NCI-H69 (cell line): ENCODE measurements at regions not wholly inside any gene's neighbourhood (a gene's known extent, or its start where the extent isn't known, plus 50 kb on each side); places are given as distances from the start of the nearest gene placed in this dataset.

Experiments used
- DNase-seq: peaks from one replicate; lab custom pipeline; 2025; lab: John Stamatoyannopoulos, UW

- no peak for DNase-seq
Measured at GRCh38 chr22:22094514-22094913, 111.9 kb upstream of the TOP3B start.

DNA sequence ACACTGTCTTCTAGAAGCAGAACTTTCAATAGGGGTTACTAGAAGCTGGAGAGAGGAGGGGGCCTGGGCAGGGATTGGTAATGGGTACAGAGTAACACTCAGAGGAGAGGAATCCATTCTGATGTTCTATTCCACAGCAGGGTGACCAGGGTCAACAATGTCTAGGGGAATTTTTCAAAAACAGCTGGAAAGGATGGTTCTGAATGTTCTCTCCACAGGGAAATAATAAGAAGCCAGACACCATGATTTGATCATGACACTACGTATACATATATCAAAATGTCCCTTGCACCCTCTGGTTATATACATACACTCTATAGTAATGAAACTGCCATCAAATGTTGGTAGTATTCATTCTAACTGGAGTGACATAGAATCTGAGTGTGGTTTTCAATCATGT is 111.2 kb upstream of the TOP3B start:
- no peak for DNase-seq

DNA sequence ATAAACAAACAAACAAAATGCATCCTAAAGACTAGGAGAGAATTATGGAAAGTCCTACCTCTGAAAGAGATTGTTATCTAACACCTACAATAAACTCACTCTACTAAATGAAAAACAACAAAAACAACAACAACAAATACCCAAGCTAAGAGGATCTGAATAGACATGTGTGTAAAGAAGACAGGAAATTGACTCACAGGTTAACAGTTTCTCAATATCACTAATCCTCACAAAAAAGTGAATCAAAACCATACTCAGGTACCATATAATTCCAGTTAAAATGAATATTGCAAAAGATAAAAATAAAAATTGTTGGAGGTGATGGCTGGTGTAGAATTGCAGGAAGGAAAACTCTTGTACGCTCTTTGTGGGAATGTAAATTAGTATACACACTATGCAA is 110.4 kb upstream of the TOP3B start:
- no peak for DNase-seq

DNA sequence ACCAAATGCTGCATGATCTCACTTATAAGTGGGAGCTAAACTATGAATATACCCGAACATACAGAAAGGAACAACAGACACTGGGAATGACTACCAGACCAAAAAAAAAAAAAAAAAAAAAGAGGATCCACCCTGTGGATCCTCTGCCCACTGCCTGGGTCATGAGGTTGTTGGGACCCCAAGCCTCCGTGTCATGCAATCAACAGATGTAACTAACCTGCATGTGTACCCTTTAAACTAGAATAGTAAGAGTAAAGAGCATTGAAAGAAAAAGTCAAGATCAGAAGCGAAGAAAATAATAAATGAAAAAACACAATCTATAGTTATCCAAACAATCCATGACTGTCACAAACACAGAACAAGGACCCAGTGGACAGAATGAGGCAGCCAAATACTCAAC is 109.5 kb upstream of the TOP3B start:
- DNase-seq, result no peak

DNA sequence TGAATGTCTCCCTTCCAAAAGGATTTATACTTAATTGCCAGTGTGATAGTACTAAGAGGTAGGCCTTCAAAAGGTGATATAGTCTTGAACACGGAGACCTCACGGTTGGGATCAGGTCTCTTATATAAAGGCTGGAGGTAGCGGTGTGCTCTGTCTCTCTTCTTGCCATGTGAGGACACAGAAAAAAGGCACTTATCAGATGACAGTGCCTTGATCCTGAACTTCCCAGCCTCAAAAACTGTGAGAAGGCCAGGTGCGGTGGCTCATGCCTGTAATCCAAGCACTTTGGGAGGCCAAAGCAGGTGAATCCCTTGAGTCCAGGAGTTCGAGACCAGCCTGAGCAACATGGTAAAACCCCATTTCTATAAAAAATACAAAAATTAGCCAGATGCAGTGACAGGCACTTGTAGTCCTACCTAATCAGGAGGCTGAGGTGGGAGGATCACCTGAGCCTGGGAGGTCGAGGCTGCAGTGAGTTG is 108.9 kb upstream of the TOP3B start:
- no peak for DNase-seq

DNA sequence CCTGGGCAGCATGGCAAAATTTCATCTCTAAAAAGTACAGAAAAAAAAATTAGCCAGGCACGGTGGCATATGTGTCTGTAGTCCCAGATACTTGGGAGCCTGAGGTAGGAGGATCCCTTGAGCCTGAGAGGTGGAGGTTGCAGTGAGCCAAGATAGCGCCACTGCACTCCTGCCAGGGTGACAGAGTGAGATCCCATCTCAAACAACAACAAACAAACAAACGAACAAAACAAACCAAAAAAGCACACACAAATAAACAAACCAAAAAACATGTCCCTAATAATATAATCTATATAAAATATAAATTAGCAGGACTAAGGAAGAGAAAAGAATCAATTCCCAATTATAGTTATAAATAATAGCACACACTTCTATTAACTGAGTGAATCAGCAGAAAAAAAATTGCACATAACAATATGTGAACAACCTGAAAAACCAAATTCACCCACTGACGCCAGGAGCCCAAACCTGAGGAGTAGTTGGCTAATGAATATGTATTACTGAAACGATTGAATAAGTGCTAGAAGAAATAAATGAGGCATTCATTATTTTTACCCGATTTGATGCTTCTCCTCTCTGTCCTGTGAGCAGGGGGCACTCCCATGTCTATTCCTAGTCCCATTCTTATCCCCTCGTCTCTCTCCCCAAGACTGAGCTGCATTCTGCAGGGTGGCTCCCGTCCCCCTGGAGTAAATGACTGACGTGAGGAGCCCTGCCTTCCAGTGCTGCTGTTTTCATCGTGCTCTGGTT is 108.2 kb upstream of the TOP3B start:
- no peak for DNase-seq

- DNase-seq, result no peak
Measured at GRCh38 chr22:22089459-22090308, 107.1 kb upstream of the TOP3B start.

DNA sequence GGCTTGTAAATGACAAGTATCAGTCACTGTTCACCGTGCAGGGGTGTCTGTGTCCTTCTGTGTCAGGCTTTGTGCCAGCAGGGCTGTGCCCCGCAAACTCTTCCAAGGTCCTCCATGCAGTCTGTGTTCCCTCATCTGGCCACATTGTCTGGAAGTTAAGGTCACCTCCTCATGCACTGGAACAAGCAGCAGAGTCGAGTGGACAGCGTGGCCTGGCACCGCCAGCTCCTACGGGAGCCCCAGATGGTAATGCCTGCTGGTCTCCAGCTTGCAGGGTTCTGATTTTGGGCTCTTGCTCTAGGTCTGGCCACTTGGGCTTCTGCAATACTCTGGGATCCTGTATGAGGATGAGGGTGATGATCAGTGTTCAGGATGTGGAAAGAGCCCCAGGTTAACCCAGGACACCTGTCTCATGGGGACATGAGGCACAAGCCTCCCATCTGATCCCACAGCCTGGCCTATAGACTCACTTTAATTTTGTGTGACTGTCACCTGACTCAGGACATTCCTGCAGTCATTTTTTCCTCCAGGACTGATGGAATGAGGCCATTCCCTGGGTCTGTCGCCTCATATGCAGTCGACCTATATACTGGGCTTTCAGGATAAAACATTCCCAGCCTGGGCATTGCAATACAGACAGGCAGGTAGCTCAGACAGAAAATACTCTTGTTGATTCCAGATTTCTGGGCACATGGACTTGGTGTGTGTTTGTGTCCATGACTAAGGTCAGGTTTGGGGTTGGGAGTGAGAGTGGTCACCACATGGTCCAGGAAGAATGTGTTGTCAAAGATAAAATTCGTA is 106.3 kb upstream of the TOP3B start:
- no peak for DNase-seq

DNA sequence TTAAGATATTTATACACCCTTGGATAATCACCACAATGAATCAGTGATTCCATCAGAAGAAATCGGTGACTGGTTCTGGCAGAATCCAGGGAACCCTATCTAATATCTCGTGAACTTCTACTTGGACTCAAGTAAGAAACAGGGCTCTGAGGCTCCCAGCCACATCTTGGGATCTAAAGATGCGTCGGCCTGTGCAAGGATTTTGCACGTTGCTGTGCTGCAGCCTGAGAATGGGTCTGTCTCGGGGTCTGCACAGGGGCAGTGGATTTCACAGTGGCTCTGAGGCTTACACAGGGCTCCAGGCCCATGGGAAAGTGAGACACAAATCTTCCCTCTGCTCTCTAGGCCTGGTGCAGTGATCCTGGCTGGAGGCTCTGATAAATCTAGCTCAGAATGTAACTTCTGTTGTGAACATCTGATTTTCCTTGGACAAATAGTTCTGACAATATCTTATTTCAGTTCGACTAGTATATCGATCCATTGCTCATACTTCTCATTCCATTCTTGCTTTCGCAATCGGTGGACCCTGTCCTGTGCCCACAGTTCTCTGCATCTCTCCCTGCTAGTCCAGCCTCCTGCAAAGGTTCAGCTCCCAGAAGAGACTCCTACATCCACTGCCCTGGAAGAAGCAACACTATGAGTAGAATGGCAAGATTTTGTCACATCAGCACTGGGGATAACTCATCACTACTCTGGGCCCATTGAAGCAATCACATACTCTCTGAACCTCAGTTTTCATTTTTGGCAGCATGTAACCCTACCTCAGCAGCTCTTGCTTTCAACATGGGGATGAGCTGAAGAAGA is 105.5 kb upstream of the TOP3B start:
- DNase-seq, result no peak

GRCh38 chr22:22086501-22087158 is 104.0 kb upstream of the TOP3B start:
- no peak for DNase-seq

DNA sequence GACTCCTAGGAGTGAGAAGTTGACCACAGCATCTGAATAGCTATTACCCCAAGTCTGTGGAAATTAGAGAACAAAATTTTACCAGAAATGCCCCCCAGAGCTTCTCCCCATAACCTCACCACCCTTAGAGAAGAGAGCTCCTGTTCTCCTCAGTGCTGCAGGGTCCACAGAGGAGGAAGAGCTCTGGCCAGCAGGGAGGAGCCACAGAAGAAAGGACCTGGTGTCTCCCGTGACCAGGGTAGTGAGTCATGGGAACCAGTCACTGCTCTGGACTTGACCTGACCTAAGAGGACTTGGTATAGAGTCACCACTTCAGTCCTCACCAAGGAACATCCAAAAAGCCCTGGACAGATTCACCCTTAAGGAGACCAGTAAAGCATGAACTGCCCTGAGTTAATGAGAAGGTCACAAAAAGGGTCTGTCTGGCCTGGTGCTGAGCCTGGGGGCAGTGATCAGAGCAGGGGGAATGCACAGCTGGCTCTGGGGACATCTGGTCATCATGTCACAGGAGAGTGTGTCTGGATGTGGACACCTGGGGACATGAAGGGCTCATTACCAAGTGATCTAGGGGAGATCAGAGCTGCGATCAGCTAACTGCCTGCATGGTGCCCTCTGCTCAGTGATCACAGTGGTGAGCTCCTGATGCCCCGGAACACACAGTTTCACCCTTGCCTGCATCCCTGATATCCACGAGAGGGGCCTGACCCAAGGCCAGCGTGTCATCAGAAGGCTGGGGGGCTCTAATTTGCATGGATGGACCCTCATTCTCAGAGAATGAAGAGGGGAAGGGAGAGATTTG is 103.3 kb upstream of the TOP3B start:
- DNase-seq, result no peak

GRCh38 chr22:22084089-22084711 is 101.6 kb upstream of the TOP3B start:
- no peak for DNase-seq

DNA sequence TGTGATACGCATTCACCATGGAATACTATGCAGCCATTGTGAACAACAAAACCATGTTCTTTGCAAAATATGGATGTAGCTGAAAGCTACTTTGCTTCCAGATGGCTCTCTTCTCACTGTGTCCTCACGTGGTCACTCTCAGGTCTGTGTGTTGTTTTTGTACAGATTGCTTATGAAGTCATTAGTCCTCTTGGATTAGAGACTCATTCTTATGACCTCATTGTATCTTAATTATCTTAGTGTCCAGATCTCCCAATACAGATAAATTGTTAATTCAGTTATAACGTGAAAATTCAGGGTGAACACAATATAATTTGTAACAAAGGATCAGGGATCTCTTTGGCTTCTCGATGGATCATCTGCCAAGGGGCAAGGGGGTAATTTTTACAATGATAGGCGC is 100.4 kb upstream of the TOP3B start:
- no peak for DNase-seq

DNA sequence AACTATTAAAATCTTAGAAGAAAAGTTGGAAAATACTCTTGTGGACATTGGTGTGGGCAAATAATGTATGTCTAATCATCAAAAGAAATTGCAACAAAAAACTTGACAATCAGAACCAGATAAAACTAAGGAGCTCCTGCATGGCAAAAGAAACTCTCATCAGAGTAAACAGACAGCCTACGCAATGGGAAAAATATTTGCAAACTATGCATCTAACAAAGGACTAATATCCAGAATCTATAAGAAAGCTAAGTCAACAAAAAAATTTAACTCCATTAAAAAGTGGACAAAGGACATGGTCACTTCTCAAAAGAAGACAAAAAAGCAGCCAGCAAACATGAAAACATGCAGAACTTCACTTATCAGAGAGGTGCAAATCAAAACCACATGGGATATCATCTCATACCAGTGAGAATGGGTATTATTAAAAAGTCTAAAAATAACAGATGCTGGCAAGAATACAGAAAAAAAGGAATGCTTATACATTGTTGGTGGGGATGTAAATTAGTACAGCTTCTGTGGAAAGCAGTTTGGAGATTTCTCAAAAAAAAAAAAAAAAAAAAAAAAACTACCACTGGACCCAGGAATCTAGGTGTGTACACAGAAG is 99.7 kb upstream of the TOP3B start:
- DNase-seq, result no peak

GRCh38 chr22:22080270-22080669 is 97.7 kb upstream of the TOP3B start:
- DNase-seq, result no peak

DNA sequence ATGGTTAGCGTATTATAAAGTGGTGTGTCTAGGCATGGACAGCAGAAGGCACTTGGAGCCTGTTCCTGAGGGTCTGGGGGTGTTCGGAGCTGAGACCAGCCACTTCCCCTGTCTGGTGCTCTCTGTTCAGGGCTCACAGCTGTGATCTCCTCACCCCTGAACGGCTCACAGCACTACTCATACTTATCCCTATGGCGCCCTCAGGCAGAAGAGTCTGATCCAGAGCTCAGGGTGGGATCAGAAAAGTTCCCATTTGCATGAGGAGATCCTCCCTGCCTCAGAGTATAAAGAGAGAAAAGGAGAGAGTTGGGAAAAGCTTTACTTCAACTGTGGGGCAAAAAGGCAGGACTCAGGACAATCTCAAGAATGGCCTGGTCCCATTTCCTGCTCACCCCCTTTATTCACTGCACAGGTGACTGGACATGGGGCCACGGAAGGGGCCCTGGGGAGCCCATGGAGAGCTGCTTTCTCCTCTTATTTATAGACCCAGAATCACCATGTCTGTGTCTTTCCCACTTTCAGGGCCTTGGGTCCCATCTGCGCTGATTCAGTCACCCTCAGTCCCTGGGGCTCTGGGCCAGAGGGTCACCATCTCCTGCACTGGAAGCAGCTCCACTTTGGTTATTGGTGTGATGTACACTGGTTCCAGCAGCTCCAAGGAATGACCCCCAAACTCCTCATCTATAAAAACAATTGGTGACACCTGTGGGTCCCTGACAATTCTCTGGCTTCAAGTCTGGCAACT is 97.0 kb upstream of the TOP3B start:
- DNase-seq, result no peak

DNA sequence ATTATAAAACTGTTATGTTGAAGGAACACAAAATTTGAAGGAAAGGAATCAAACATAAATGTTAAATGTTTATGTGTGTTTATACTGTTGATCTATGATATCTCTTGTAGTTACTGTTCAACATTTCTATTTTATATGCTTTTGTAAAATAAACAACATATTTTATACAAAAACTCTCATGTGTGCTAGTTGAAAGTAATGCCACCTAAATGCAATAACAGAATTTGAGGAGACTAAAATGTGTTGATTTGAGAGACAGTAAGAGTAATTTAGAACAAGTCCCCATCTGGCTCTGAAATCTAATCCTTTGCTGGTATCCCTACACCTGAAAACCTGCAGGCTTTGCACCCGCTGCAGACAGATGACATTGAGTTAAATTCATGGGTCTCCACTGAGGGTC is 95.7 kb upstream of the TOP3B start:
- DNase-seq, result no peak

DNA sequence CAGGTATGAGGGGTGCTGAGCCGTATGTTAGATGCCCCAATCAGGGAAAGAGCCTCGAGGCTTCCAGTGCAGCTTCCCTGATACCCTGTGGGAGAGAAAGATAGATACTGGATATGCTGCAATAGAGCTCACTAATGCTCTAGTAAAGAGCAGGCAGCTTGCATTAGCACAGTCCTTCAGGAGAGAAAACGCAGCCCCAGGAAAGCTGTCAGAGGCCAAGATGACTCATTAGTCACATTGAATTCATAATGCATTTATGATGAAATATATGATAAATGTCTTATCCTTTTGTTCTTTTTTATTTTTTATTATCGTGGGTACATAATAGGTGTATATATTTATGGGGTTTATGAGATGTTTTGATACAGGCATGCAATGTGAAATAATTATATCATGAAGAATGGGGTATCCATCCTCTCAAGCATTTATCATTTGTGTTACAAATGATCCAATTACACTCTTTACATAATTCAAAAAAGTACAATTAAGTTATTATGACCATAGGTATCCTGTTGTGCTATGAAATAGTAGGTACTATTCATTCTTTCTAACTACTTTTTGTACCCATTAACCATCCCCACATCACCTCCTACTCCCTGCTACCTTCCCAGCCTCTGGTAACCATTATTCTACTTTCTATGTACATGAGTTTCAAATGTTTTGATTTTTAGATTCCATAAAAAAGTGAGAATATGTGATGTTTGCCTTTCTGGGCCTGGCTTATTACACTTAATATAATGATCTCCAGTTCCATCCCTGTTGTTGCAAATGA is 94.5 kb upstream of the TOP3B start:
- peak; percentile 35 for DNase-seq
